ENCODE measurements at regions not wholly inside any gene's neighbourhood (a gene's known extent, or its start where the extent isn't known, plus 50 kb on each side); places are given as distances from the start of the nearest gene placed in this dataset.

- TF ChIP-seq POLR2A (IDR thresholded peaks at IDR 0.05; ENCODE audit: low read depth, low read length) (no peak), BHLHE40 (IDR thresholded peaks at IDR 0.05; ENCODE audit: low read depth, low read length) (no peak), MXI1 (IDR thresholded peaks at IDR 0.05; ENCODE audit: borderline replicate concordance, low read depth, low read length) (no peak), MAFK (IDR thresholded peaks at IDR 0.05; ENCODE audit: low read depth, low read length) (no peak), RFX5 (IDR thresholded peaks at IDR 0.05; ENCODE audit: low read depth, low read length) (no peak)
- TF ChIP-seq, protein P1, sequence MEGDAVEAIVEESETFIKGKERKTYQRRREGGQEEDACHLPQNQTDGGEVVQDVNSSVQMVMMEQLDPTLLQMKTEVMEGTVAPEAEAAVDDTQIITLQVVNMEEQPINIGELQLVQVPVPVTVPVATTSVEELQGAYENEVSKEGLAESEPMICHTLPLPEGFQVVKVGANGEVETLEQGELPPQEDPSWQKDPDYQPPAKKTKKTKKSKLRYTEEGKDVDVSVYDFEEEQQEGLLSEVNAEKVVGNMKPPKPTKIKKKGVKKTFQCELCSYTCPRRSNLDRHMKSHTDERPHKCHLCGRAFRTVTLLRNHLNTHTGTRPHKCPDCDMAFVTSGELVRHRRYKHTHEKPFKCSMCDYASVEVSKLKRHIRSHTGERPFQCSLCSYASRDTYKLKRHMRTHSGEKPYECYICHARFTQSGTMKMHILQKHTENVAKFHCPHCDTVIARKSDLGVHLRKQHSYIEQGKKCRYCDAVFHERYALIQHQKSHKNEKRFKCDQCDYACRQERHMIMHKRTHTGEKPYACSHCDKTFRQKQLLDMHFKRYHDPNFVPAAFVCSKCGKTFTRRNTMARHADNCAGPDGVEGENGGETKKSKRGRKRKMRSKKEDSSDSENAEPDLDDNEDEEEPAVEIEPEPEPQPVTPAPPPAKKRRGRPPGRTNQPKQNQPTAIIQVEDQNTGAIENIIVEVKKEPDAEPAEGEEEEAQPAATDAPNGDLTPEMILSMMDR (conservative IDR thresholded peaks at IDR 0.05; ENCODE audit: low read depth, low read length): no peak
Measured at GRCh38 chr2:125224830-125225229, 1199.7 kb downstream of the CNTNAP5 start.

Measured in IMR-90 (cell line).